ENCODE measurements at regions not wholly inside any gene's neighbourhood (a gene's known extent, or its start where the extent isn't known, plus 50 kb on each side); places are given as distances from the start of the nearest gene placed in this dataset.

DNA sequence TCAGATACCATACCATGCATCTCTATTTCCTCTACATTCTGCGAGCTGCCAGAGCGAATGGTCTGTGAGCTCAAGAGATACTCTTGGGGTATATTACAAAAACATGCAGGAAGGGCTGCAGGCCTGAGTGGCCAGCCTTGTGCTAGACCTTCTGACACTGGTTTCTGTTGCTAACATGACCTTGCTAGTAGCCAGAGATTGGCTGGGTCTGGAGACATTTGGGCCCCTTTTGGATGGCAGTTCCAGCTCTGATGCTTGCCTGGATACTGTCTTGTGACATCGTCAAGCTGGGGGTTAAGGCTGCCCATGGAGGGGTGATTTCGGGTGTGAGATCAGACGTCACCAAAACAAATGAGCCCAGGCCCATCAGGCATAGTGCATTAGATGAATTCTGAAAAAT is 56.1 kb upstream of the FSTL4 start:
- no peak for TF ChIP-seq CTCF (IDR thresholded peaks at IDR 0.05)
- TF ChIP-seq POLR2A (IDR thresholded peaks at IDR 0.05): no peak
- no peak for TF ChIP-seq POLR2AphosphoS5 (IDR thresholded peaks at IDR 0.05)

Data from prostate gland (tissue), 2 donors.